Spleen (tissue), 7 donors: ENCODE measurements at regions not wholly inside any gene's neighbourhood (a gene's known extent, or its start where the extent isn't known, plus 50 kb on each side); places are given as distances from the start of the nearest gene placed in this dataset.

ENCODE experiments used
- POLR2A ChIP-seq, 3 donors: fragments of 450-650 bp; IDR thresholded peaks; one replicate each; pipeline ENCODE4 v1.5.1; 2017; ENCODE audit warnings: antibody characterized with exemption in 3 of 3, mild to moderate bottlenecking in 1 of 3
- TF ChIP-seq, protein P1 (sequence below), 11 experiments: fragments of 200-600 bp in 7 of 11; fragments of 450-650 bp in 4 of 11; sonication (generic) in 4 of 11; IDR thresholded peaks in 8 of 11; conservative IDR thresholded peaks in 3 of 11; 1 replicate in 7 of 11; 2 replicates in 4 of 11; pipeline versions ENCODE4 v1.4.0 to v1.8.0; 2016 to 2021; ENCODE audit warnings: antibody characterized with exemption in 11 of 11, inconsistent platforms in 4 of 11, mild to moderate bottlenecking in 1 of 11
- donor health status: DM: no; HTN: no; CAD: no; lungs with moderate emphysema.
- donor health status: DM: no; HTN: no; CAD: no.
- donor health status: DM: no; HTN: no; CAD: no.

DNA sequence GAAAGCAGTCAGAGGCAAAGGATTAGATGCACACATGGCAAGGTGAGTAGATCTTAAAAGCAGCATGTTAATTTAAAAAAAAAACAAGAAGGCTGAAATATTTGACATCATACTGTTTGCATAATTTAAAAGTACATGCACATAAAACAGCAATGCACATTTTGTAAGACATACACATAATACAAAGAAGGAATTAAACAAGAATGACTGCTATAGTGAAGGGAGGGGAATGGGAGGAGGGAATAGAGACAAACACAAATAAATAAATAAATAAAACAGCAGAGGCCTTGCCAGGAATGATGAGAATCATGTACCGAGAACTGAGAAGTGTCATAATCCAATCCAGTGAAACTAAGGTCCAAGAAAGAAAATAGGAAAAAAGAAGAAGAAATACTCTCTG lies 486.2 kb upstream of the API5 start:
- no peak for TF ChIP-seq POLR2A (IDR thresholded peaks at IDR 0.05)
- TF ChIP-seq, protein P1, sequence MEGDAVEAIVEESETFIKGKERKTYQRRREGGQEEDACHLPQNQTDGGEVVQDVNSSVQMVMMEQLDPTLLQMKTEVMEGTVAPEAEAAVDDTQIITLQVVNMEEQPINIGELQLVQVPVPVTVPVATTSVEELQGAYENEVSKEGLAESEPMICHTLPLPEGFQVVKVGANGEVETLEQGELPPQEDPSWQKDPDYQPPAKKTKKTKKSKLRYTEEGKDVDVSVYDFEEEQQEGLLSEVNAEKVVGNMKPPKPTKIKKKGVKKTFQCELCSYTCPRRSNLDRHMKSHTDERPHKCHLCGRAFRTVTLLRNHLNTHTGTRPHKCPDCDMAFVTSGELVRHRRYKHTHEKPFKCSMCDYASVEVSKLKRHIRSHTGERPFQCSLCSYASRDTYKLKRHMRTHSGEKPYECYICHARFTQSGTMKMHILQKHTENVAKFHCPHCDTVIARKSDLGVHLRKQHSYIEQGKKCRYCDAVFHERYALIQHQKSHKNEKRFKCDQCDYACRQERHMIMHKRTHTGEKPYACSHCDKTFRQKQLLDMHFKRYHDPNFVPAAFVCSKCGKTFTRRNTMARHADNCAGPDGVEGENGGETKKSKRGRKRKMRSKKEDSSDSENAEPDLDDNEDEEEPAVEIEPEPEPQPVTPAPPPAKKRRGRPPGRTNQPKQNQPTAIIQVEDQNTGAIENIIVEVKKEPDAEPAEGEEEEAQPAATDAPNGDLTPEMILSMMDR (IDR thresholded peaks at IDR 0.05 in 8 of 11, conservative IDR thresholded peaks at IDR 0.05 in 3 of 11), result no peak
